Inflammatory macrophage treated with lipopolysaccharide for 4 hours (primary cell): ENCODE measurements at regions not wholly inside any gene's neighbourhood (a gene's known extent, or its start where the extent isn't known, plus 50 kb on each side); places are given as distances from the start of the nearest gene placed in this dataset.

ENCODE experiments used
- DNase-seq: peaks from one replicate; pipeline ENCODE4 v3.0.0-alpha.2; 2020

- DNase-seq = no peak
Measured at GRCh38 chr16:60329108-60329507, 1595.0 kb upstream of the GOT2 start.

GRCh38 chr16:60328152-60328551, 1594.0 kb upstream of the GOT2 start:
- no peak for DNase-seq

- DNase-seq = no peak
Measured at GRCh38 chr16:60318486-60318885, 1584.4 kb upstream of the GOT2 start.

- DNase-seq = no peak
Measured at GRCh38 chr16:60310846-60311445, 1576.8 kb upstream of the GOT2 start.

GRCh38 chr16:60304720-60305119, 1570.6 kb upstream of the GOT2 start:
- no peak for DNase-seq

GRCh38 chr16:60304066-60304465, 1570.0 kb upstream of the GOT2 start:
- no peak for DNase-seq

- no peak for DNase-seq
Measured at GRCh38 chr16:60302676-60303075, 1568.6 kb upstream of the GOT2 start.

GRCh38 chr16:60302261-60302660, 1568.1 kb upstream of the GOT2 start:
- no peak for DNase-seq

GRCh38 chr16:60299241-60299776, 1565.2 kb upstream of the GOT2 start:
- no peak for DNase-seq

GRCh38 chr16:60295451-60295850, 1561.3 kb upstream of the GOT2 start:
- DNase-seq = no peak

GRCh38 chr16:60285794-60286193, 1551.7 kb upstream of the GOT2 start:
- DNase-seq = no peak

GRCh38 chr16:60279061-60279665, 1545.0 kb upstream of the GOT2 start:
- DNase-seq = no peak

GRCh38 chr16:60274431-60275019, 1540.4 kb upstream of the GOT2 start:
- DNase-seq = no peak

GRCh38 chr16:60271781-60272180, 1537.7 kb upstream of the GOT2 start:
- no peak for DNase-seq

GRCh38 chr16:60271025-60271771, 1537.1 kb upstream of the GOT2 start:
- DNase-seq = no peak

- no peak for DNase-seq
Measured at GRCh38 chr16:60261425-60261824, 1527.3 kb upstream of the GOT2 start.

- DNase-seq = no peak
Measured at GRCh38 chr16:60259956-60260355, 1525.8 kb upstream of the GOT2 start.

GRCh38 chr16:60246086-60246485, 1512.0 kb upstream of the GOT2 start:
- DNase-seq = no peak

GRCh38 chr16:60241671-60242070, 1507.6 kb upstream of the GOT2 start:
- DNase-seq = no peak

- no peak for DNase-seq
Measured at GRCh38 chr16:60230666-60231065, 1496.5 kb upstream of the GOT2 start.

GRCh38 chr16:60225541-60225940, 1491.4 kb upstream of the GOT2 start:
- DNase-seq = no peak

GRCh38 chr16:60217787-60218186, 1483.7 kb upstream of the GOT2 start:
- no peak for DNase-seq

- DNase-seq = no peak
Measured at GRCh38 chr16:60214311-60214710, 1480.2 kb upstream of the GOT2 start.

- no peak for DNase-seq
Measured at GRCh38 chr16:60206516-60206915, 1472.4 kb upstream of the GOT2 start.
